Bronchial epithelial cell (primary cell): ENCODE measurements at regions not wholly inside any gene's neighbourhood (a gene's known extent, or its start where the extent isn't known, plus 50 kb on each side); places are given as distances from the start of the nearest gene placed in this dataset.

Source experiments
- DNase-seq: peaks from one replicate; pipeline ENCODE4 v3.0.0-alpha.2; 2010; ENCODE audit warnings: low read depth
- FAIRE-seq: peaks from 2 replicates; lab custom pipeline; 2011; peaks lifted over from hg19 to GRCh38; lab: Jason Lieb, UNC
- H3K27me3 ChIP-seq: 2 replicates; pipeline ENCODE4 v1.5.1; 2011; ENCODE audit warnings: low read length; ENCODE audit not compliant: control insufficient read depth, insufficient read depth
- H3K36me3 ChIP-seq: 2 replicates; pipeline ENCODE4 v1.5.1; 2011; ENCODE audit warnings: low read length; ENCODE audit not compliant: control insufficient read depth, insufficient read depth
- H3K4me3 ChIP-seq: 2 replicates; pipeline ENCODE4 v1.5.1; 2011; ENCODE audit warnings: mild to moderate bottlenecking, low read depth, low read length, control low read depth
- CTCF ChIP-seq: IDR thresholded peaks from 2 replicates; pipeline ENCODE4 v1.5.1; 2011; ENCODE audit warnings: mild to moderate bottlenecking, moderate library complexity, low read length, control low read depth, inconsistent platforms; ENCODE audit not compliant: insufficient read depth, severe bottlenecking

DNA sequence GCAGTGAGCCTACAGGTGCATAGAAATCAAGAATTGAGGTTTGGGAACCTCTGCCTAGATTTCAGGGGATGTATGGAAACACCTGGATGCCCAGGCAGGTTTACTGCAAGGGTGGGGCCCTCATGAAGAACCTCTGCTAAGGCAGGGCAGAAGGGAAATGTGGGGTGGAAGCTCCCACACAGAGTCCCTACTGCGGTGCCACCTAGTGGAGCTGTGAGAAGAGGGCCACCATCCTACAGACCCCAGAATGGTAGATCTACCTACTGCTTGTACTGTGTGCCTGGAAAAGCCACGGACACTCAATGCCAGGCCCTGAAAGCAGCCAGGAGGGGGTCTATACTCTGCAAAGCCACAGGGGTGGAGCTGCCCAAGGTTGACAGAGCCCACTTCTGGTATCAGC, 533.5 kb downstream of the GPAM start:
- FAIRE-seq = no peak
- no peaks in the 10 kb centered on the region for H3K27me3 ChIP-seq
- TF ChIP-seq CTCF = no peak

DNA sequence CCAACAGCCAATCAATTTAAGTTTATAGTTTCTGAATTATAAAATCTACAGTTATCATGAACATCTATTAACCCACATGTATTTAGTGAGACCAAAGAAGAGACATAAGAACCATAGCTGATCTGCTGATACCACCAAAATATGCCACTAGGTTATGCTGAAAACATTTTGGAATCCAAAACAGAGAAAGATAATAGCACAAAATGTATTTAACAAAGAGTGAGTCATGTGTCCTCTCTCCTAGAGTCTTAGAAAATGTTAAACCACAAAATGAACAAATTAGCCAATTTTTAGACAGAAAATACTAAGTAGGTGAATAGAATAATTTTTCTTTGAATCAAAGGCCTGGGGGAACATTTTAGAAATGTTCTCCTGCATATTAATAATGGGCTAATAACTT, 527.5 kb downstream of the GPAM start:
- no peak for TF ChIP-seq CTCF
- DNase-seq (no peak), FAIRE-seq (no peak)

More for the DNA sequence above, 533.5 kb downstream of the GPAM start:
- Histone ChIP-seq H3K4me3 (no peak overlapping the region), H3K36me3 (no peaks in the 10 kb centered on the region)
- DNase-seq = no peak

GRCh38 chr10:111677759-111678158, 505.8 kb downstream of the GPAM start:
- DNase-seq = peak; percentile 5
- FAIRE-seq = no peak
- H3K27me3 ChIP-seq = no peaks in the 10 kb centered on the region
- no peaks in the 10 kb centered on the region for H3K36me3 ChIP-seq
- TF ChIP-seq CTCF = no peak
- H3K4me3 ChIP-seq = no peak overlapping the region

More for the DNA sequence above, 527.5 kb downstream of the GPAM start:
- Histone ChIP-seq H3K36me3 (no peaks in the 10 kb centered on the region), H3K4me3 (no peak overlapping the region), H3K27me3 (no peaks in the 10 kb centered on the region)

- FAIRE-seq = no peak
Measured at GRCh38 chr10:111686796-111687195, 496.8 kb downstream of the GPAM start.

DNA sequence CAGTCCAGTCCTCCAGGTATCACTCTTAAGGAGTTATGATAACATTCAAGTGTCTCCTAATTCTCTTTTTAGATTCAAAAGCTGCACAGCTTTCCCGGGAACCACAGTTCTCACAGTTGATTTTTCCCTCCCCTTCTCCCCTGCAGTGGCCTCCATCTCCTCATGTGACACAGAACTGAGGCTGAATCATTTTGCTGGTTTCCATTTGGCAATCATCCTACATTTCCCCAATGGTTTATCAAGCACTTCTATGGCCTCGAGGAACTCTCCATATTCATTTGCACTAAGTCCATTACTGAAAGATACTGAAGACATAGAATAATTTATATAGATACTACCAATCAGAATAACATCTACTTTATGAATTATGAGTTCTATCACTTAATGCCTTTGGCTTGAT, 484.9 kb downstream of the GPAM start:
- DNase-seq (no peak), FAIRE-seq (no peak)
- H3K27me3 ChIP-seq = no peaks in the 10 kb centered on the region
- H3K36me3 ChIP-seq = no peaks in the 10 kb centered on the region
- TF ChIP-seq CTCF = no peak
- H3K4me3 ChIP-seq = no peak overlapping the region

More at GRCh38 chr10:111686796-111687195, 496.8 kb downstream of the GPAM start:
- H3K4me3 ChIP-seq = no peak overlapping the region
- no peak for TF ChIP-seq CTCF
- no peak for DNase-seq
- no peaks in the 10 kb centered on the region for H3K27me3 ChIP-seq
- H3K36me3 ChIP-seq = no peaks in the 10 kb centered on the region

DNA sequence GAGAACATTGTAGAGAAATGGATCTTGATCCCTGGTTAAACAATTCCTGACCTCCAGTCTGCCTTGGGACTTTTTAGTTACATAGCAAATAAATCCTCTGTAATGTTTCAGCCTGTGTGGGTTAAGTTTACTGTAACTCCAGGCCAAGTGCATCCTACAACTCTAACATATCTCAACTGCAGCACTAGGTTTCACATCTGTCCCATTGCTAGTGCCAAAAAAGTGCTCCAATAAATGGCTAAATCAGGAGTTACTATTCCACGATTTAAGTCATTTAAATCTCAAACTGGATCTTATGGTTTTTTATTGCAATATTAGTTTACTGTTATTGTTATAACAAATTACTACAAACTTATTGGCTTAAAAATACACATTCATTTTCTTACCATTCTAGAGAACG, 479.6 kb downstream of the GPAM start:
- no peak for FAIRE-seq
- no peak overlapping the region for H3K4me3 ChIP-seq
- DNase-seq = no peak

More for the DNA sequence above, 479.6 kb downstream of the GPAM start:
- H3K27me3 ChIP-seq = no peaks in the 10 kb centered on the region
- no peaks in the 10 kb centered on the region for H3K36me3 ChIP-seq
- TF ChIP-seq CTCF = no peak
